NCI-H345 (cell line): ENCODE measurements at regions not wholly inside any gene's neighbourhood (a gene's known extent, or its start where the extent isn't known, plus 50 kb on each side); places are given as distances from the start of the nearest gene placed in this dataset.

ENCODE experiments used
- DNase-seq: peaks from one replicate; lab custom pipeline; 2025; lab: John Stamatoyannopoulos, UW

DNA sequence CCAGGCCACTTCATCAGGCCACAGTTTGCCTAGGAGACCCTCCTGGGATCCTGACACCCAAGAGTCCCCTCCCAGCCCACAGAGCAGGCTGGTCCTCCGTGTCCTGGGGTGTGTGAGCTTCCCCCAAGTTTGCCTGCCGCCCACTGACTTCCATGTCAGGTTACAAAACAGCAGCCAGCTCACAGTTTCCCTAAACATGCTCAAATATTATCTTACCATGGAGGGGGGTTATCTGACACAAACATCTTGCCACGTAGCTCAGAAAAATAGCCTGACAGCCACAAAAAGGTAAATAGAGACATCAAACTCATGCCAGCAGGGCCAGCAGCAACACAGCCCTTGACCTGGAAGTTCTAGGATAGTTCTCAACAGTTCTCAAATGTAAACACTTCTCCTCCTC, 346.5 kb downstream of the TNS1 start:
- DNase-seq = no peak

DNA sequence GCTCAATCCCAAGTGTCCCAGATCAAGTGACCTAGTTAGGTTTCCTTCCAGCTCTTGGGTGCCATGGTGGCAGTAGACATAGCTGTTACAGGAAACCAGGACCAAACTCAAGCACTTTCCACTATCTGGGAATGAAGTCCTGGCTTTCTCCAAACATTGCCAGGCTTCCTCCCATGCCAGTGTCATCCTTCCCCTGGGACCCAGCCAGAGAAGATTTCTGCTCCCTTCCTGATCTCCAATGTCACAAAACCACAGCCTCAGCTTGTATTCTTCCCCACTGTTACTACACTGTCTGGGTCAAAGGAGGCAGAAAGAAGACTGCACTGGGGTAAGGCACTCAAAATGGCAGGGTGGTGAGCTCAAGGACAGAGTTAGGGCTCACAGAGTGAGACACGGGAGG, 347.1 kb downstream of the TNS1 start:
- DNase-seq = no peak

DNA sequence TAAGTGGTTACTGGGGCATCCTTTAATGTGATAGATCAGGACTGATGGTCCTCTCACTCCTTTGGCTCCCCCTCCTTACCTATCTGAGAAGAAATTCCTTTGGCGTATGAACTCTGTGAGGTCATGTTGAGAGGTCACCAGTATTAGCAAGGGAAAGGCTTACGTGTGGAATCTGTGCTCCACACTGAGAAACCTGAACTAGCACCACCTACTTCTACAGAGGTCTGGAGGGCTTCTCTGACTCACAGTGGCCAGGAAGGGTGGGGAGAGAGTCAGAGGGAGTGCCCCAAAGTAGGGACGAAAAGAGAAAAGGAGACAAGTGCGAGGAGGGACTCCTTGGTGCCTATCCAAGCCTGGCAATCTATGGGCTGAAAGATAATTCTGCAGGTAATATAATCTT, 348.6 kb downstream of the TNS1 start:
- DNase-seq = no peak

DNA sequence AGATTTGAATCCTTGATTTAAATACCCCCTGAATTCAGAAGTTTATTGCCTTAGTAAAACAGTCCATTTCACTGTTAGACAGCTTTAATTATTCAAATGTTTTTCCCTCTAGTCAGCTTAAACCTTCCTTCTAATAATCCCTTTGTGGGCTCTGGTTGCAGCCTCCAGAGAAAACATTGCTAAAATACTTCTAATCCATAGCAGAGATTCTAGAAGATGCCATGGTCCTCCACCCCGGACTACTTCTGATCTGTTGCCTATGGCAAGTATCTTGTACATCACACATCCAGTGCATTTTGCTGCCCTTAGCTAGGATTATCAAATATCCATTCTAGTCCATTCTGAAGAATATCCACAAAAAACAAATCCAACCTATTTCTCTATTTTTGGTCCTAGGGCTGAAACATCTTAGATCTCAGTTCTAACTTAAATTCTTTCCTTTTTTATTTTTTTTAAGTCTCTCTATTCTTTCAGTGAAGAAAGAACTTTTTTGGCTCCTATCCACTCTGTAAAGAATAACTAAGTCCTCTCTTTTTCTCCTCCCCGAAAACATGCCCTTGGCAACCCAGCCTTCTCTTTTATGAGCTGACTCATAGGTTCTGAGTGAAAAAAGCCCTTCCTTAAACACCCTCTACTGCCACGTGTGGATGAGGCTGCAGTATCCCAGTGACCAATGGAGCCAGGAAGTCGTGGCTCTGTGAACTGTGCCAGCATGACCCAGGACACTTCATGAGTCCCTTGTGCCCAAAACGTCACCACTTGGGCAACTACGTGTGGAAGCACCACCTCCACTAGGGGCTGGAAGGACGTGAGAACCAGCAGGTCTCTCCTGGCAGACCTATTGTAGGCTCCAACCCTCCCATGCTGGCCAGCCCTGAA, 349.8 kb downstream of the TNS1 start:
- DNase-seq = no peak

DNA sequence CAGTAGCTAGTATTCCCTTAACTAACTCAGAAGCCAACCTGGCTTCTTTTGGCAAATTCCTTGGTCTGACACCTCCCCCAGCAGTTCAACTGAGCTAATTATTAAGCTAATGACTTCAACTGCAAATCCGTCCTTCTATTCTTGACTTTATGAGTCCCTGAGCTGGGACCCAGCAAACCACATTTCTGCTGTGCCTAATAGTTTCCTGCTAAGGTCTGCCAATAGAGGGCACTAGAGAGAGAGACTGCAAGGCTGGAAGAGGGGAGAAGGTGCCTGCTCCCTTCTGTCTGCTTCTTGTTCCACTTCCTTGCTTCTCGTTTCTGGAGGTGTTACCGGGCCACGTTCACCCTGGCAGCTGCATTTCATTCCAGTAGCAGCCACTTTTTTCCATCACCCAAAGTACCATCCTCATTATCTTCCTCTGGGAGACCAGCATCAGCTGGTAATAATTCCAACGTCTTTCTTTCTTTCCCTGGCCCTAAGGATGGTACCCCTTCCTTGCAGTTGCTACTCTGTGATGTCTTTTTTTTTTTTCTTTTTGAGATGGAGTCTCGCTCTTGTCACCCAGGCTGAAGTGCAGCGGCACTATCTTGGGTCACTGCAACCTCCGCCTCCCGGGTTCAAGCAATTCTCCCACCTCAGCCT, 352.0 kb downstream of the TNS1 start:
- DNase-seq = peak; percentile 24

DNA sequence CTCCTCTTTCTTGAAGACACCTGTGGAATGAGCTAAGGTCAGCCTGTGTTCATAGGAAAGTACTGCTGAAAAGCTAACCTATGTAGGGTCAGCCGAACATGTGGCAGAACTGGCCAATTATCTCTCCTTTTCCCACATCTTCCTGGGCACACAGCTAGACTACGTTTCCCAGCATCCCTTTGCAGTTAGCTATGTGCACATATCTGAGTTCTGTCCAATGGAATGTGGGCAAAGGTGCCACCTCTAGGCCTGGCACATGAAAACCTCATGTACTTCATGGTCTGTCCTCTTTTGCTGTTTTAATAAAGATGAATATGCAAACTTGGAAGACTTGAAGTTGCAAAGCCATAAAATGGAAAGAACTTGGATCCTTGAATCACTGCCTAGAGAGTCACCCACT, 352.6 kb downstream of the TNS1 start:
- DNase-seq = no peak

DNA sequence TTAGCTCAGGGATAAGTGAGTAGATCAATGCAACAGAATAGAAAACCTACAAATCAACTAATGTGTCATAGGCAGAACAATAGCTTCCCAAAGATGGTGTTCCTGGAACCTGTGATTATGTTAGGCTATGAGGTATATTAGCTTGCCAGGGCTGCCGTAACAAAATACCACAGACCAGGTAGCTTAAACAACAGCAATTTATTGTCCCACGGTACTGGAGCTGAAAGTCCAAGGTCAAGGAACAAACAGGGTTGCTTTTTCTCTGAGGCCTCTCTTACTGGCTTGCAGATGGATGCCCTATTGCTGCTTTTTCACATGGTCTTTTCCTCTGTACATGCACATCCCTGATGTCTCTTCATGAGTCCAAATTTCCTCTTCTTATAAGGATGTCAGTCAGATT, 354.9 kb downstream of the TNS1 start:
- DNase-seq = no peak

DNA sequence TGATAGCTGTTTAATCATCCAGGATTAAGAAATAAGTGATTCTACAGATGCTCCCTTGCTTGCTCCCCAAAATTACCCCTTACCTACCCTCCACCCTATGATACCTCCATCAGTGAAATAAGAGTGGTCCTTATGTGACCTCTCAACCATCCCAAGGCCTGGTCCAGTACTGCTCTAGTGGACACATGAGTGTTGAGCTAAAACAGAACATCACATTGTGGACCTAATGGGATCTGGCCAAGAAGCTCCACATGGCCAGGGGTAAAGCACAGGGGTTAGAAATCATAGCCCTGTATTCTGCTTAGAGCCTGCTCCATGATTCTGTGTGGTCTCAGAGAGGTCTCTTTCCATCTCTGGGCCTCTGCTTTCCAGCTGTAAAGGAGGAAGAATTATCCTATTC, 355.6 kb downstream of the TNS1 start:
- no peak for DNase-seq

DNA sequence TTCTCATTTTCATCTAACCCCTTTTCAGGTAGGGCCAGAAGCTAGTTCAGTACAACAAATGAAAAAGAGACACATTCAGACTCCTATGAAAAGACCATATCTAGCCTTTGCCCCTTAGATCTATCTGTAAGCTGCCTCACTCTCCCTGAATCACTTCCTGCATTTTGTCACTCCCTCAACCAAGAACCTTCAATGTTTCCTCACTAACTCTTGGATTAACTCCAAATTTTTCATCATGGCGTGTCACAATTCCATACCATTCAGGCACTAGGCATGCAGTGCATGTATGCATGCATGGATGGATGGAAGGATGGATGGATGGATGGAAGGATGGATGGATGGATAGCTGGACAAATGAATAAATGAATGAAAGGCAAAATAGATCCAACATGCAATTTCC, 356.9 kb downstream of the TNS1 start:
- no peak for DNase-seq

DNA sequence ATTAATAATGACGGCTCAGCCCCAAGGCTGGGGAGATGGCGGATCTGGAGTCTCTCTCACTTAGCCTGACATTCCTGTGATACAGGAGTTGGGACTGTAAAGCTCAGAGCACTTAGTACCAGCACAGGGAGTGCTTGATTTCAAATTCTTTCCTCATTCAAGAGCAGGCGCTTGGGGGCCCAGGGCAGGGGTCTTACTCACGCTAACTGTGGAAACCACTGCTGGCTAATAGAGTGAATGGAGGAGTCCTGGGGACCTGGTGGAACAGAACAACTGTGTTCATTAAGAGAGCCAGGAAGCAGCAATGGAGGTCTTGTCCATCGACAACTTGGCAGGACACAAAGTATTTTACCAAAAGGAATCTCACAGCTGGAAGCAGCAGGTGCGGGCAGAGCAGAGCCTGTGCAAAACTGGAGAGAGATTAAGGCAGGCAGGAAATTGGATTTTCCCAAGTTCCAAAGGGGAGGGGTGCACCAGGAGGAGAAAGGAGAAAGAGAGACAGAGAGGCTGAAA, 358.9 kb downstream of the TNS1 start:
- no peak for DNase-seq

DNA sequence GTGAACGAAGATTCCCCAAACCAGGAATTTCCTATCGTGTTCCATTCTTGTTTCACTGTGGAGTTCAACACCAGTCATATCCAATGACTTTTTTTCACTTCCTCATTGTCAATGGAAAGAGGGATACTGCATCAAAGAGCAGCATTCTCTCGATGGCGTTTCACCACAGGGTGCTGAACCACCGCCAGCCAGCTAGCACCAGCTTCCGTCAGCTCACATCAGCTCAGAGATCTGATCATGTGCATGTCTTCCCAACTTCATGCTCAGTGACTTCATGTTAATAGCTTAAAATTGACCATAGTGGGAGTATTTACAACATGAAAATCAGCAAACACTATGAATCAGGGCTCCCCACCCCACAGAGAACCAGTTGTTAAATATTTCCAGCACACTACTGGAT, 359.9 kb downstream of the TNS1 start:
- DNase-seq = no peak

DNA sequence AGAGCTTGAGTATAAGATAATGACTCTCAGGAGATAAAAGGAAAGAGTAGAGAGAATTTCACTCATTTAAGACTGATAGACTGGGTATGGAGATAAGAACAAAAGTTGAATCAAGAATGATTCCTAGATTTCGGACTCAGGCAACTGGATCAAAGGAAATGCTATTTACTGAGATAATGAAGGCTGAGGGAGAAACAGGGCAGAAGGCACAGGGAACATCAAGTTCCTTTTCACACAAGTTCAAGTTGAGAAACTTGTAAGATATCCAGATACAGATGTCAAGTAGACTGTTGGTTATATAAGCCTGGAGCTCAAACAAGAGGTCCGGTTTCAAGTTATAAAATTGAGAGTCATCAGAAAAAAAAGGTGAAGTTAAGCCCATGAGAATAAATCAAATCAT, 360.8 kb downstream of the TNS1 start:
- no peak for DNase-seq

DNA sequence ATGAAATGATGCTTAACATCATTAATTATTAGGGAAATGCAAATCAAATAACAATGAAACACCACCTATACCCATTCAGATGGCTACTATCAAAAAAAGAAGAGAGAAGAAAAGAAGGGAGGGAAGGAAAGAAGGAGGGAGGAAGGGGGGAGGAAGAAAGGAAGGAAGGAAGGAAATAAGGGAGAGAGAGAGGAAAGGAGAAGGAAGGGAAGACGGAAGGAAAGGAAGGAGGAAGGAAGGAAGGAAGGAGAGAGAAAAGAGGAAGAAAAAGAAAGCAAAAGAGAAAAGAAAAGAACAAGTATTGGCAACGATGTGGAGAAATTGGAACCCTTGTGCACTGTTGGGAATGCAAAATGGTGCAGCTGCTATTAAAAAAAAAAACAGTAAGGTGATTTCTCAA, 363.3 kb downstream of the TNS1 start:
- DNase-seq = no peak

DNA sequence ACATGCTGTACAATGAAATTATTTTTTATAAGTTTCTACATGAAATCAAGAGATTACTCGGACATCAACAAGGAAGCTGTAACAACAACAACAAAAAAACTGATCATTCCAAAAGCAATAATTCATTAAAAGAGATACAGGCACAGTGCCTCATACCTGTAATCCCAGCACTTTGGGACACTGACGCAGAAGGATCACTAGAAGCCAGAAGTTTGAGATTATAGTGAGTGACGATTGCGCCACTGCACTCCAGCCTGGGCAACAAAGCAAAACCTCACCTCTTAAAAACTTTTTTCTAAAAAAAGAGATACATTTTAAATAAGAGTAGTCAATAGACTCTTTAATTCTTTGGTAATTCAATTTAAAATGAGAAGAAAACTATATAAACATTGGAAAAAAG, 364.3 kb downstream of the TNS1 start:
- no peak for DNase-seq

DNA sequence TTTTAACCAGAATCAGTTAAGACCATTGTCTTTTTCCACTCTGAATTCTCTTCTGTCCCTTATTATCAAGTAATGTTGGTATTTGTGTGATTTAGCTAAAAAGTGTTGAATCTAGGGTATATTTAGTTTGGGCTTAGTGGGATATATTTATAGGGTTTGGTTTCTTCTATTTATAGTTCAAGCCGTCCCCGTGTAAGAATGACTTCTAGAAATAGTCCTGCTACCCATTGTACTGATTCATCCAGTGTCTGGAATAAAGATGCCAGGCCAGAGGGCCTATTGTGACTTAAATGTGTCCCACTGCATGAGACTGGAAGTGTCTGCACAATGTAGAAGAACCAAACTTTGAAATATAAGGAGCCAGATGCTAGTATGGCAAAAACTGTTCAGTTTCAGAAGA, 364.8 kb downstream of the TNS1 start:
- no peak for DNase-seq

DNA sequence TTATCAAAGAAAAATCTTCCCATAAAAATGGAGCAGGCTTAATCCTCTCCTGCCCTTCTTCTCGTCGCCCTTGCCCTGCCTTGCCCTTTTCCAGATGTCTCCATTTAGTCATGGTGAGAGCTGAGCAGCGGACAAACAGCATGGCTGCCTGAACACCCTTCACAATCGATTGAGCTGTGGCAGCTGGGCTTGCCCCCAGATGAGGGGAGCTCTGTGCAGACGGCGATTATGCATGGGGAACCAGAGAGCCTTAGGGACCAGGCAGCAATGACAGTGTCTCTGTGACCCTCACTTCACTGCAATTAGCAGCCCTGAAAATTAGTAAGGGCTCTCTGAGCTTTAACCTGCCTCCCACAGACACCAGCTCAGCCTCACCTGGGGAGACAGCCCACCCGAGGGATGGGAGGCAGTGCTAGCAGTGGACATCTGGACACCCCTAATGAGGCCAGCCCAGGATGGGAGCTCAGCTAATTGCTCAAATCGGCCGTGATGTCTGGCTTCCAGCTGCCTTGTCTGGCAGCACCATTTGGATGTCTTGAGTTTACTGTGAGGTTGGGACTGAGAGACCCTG, 365.7 kb downstream of the TNS1 start:
- no peak for DNase-seq

DNA sequence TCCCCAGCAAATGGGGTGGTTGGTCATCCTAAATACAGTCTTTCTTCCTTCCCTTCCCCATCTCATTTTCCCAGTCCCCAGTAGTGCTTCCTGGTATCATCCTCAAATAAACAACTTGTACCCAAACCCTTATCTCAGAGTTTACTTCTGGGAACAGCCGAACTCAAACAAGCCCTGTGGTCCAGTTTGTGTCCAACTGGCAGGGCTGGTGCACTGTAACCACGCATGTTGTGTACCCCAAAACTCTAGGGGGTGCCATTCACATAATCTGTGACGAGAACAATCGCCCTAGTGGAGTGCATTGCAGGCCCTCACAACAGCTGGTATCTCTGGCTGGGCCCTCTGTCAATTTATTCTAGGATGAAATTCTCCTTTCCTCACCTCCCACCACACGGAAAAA, 366.2 kb downstream of the TNS1 start:
- no peak for DNase-seq

DNA sequence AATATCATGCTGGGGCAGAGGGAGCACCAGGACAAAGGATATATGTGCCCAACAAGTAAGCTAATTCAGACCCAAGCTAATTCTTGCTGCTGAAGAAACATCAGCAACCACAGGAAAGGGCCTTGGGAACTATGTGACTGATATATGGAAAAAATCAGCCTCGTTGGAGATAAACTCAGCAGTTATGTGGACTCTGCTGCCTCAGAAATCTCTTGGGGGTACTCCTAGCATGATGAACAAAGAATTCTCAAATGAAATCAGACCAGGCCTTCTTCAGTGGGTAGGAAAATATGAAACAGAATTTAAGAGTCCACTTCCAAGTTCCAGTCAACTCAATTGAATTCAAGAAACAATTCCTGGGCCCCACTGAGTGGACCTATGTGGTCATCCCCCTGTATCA, 367.9 kb downstream of the TNS1 start:
- DNase-seq = no peak

DNA sequence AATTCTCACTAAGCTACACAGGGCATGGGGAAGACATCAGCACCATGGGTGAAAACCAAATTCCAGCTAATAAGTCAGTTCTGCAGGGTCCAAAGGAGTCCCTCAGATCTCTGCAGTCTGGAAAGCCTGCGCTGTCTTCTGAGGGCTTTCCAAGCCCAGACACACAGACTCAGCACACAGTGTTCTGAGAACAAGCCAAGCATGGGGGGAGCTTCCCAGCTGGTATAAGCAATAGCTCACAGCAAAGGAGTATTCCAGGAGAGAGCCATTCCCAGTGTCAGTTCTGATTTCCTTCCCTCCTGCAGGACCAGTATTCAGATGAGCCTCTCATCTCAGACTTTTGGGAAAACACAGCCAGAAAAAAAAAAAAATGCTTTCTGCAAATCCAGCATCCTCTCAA, 370.8 kb downstream of the TNS1 start:
- DNase-seq = no peak

DNA sequence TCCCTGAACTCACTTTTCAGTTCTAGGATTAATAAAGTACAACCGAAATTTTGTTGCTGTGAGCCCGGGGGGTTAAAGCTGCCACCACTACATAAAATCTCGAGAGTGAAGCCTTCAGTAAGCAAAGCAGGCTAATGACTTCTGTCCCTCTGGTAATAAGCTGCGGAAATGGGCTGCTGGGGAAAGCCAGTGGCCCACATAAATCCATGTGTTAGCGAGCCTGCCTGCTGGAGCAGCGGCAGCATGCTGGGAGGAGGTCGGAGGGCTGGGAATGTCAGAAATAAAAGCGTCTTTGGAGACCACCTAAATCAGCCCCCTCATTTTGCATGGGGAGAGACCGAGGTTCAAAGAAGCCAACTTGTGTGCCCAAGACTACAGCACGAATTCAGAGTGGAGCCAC, 371.7 kb downstream of the TNS1 start:
- DNase-seq = no peak

DNA sequence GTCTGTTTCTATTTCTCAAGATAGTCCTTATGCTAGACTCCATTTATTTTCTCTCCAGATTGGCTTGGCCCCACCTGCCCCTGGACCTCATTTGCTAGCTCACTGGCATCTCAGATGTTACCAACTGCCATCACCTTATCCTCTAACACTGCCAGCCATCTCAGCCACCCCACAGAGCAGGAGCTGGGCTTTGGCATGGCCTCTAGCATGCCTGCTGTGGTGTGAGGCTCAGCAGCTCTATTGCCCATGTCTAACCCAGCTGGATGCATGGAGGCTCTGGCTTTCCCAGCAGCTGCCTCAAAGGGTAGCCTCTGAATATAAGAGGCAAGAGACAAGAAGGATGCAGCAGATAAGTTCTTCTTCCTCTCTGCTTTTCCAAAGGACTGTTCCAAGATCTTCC, 373.4 kb downstream of the TNS1 start:
- no peak for DNase-seq

DNA sequence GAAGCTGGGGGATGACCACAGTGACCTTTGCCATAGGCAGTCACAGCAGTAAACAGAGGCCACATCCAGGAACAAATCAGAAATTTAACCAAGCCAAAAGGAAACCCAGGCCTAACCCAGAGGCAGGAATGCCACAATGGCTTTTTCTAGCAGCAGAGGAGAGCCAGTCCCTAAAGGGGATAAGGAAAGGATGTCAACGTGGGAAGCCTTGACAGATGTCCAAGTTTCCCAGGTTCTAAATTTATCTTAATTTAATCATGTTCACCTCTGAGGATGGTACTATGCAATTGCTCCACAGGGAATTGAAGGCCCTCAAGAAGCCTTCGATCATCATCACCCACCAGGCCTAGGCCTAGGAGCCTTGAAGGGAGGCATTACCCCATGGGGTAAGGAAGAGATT, 374.7 kb downstream of the TNS1 start:
- no peak for DNase-seq

DNA sequence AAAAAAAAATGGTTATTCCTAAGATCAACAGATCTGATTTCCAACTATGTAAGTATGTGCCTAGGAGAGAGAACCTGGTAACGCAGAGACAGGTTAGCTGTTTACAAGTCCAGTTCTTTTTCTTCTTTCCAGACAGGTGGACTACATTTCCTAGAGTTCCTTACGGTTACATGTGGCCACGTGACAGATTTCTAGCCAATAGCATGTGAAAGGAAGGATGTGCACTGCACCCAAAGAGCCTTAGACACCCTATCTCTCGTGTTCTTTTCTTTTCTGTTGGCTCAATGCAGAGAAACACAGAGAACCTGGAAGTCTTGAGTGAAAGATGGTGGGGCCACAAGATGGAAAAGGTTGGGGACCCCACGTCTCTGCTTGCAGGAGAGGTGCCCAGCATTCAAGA, 375.9 kb downstream of the TNS1 start:
- DNase-seq = no peak
